Stimulated activated CD8-positive, alpha-beta memory T cell treated with anti-CD3 and anti-CD28 coated beads, Interleukin-7, amount 100 ng/mL, for 4 hours (primary cell): ENCODE measurements at regions not wholly inside any gene's neighbourhood (a gene's known extent, or its start where the extent isn't known, plus 50 kb on each side); places are given as distances from the start of the nearest gene placed in this dataset.
A peak's percentile ranks its signal among the peaks of the same experiment; 100 is the strongest.

Experiments
- DNase-seq, 2 donors: peaks; one replicate each; pipeline ENCODE4 v3.0.0-alpha.2; 2020; ENCODE audit warnings: low read depth in 2 of 2

- DNase-seq, result no peak
These were observed 181.5 kb downstream of the USP12 start for GRCh38 chr13:26989957-26990713.

- DNase-seq, result no peak
These were observed 182.2 kb downstream of the USP12 start for GRCh38 chr13:26989261-26989956.

- no peak for DNase-seq
These were observed 183.4 kb downstream of the USP12 start for GRCh38 chr13:26988059-26988769.

- DNase-seq, result no peak
These were observed 184.1 kb downstream of the USP12 start for GRCh38 chr13:26987486-26988013.

GRCh38 chr13:26985285-26985878 lies 186.2 kb downstream of the USP12 start:
- peak; percentile 35 to 61 for DNase-seq

- no peak for DNase-seq
These were observed 187.3 kb downstream of the USP12 start for GRCh38 chr13:26984337-26984736.

- no peak for DNase-seq
These were observed 187.9 kb downstream of the USP12 start for GRCh38 chr13:26983543-26984320.

- DNase-seq, result no peak
These were observed 191.2 kb downstream of the USP12 start for GRCh38 chr13:26980099-26981031.

- no peak for DNase-seq
These were observed 192.3 kb downstream of the USP12 start for GRCh38 chr13:26979334-26979733.

GRCh38 chr13:26978081-26978860 lies 193.3 kb downstream of the USP12 start:
- no peak for DNase-seq

GRCh38 chr13:26977541-26977940 lies 194.1 kb downstream of the USP12 start:
- DNase-seq, result no peak

GRCh38 chr13:26976313-26976712 lies 195.3 kb downstream of the USP12 start:
- no peak for DNase-seq

GRCh38 chr13:26973946-26974345 lies 197.7 kb downstream of the USP12 start:
- no peak for DNase-seq

- no peak for DNase-seq
These were observed 198.3 kb downstream of the USP12 start for GRCh38 chr13:26973295-26973694.

GRCh38 chr13:26971990-26972887 lies 199.4 kb downstream of the USP12 start:
- DNase-seq, result peak in 1 of 2 donors; percentile 6

GRCh38 chr13:26968431-26969341 lies 202.9 kb downstream of the USP12 start:
- DNase-seq, result no peak
